ENCODE measurements at regions not wholly inside any gene's neighbourhood (a gene's known extent, or its start where the extent isn't known, plus 50 kb on each side); places are given as distances from the start of the nearest gene placed in this dataset.

- Histone ChIP-seq H3K4me3 (no peak overlapping the region), H3K36me3 (ENCODE audit: low read depth) (no peaks in the 10 kb centered on the region), H3K9me2 (ENCODE audit: insufficient read depth) (no peaks in the 10 kb centered on the region), H2AFZ (no peak overlapping the region), H3F3A (ENCODE audit: insufficient read depth, low read depth) (no peaks in the 10 kb centered on the region), H3K79me2 (ENCODE audit: low read depth) (no peaks in the 10 kb centered on the region), H3K27ac (no peak overlapping the region), H3K27me3 (ENCODE audit: insufficient read depth, low read depth) (peaks cover 9% of the 10 kb centered on the region), H3K4me2 (no peak overlapping the region), H4K20me1 (ENCODE audit: insufficient read depth) (no peaks in the 10 kb centered on the region), H3K4me1 (replicated peaks; ENCODE audit: insufficient read depth) (no peaks in the 10 kb centered on the region), H3K9me3 (ENCODE audit: insufficient read depth, low read depth) (no peaks in the 10 kb centered on the region)
- TF ChIP-seq CTCF (conservative IDR thresholded peaks at IDR 0.05) (no peak), EZH2 (IDR thresholded peaks at IDR 0.05; ENCODE audit: low read depth) (no peak)
- intact Hi-C loops (cut with micrococcal nuclease; ENCODE audit: unreplicated experiment) = no loop called here
- no peak for DNase-seq
- ChIA-PET POLR2A (ENCODE audit: unreplicated experiment) (interaction anchor here (0.7 kb wide), 1 partner anchor 285 kb away, joined by 6 read pairs; no protein-coding TSS in a partner anchor), CTCF (interaction anchor here (0.6 kb wide), 1 partner anchor 871 kb away, joined by 3 read pairs; no protein-coding TSS in a partner anchor)
- BruUV-seq (replicated peaks) = no TSS peak
Observed at GRCh38 chr2:18495058-18495457, 65.4 kb downstream of the RDH14 start.

GRCh38 chr2:18492721-18493120 lies 67.7 kb downstream of the RDH14 start:
- DNase-seq = no peak
- Histone ChIP-seq H3K4me2 (no peak overlapping the region), H3K9me3 (ENCODE audit: insufficient read depth, low read depth) (no peaks in the 10 kb centered on the region), H3K4me3 (no peak overlapping the region), H3F3A (ENCODE audit: insufficient read depth, low read depth) (no peaks in the 10 kb centered on the region), H3K27ac (no peak overlapping the region), H4K20me1 (ENCODE audit: insufficient read depth) (no peaks in the 10 kb centered on the region), H2AFZ (no peak overlapping the region), H3K9me2 (ENCODE audit: insufficient read depth) (no peaks in the 10 kb centered on the region), H3K79me2 (ENCODE audit: low read depth) (no peaks in the 10 kb centered on the region), H3K27me3 (ENCODE audit: insufficient read depth, low read depth) (peaks cover 9% of the 10 kb centered on the region), H3K4me1 (replicated peaks; ENCODE audit: insufficient read depth) (no peaks in the 10 kb centered on the region), H3K36me3 (ENCODE audit: low read depth) (no peaks in the 10 kb centered on the region)
- intact Hi-C loops (cut with micrococcal nuclease; ENCODE audit: unreplicated experiment) = no loop called here
- ChIA-PET POLR2A (ENCODE audit: unreplicated experiment) (no interaction called here), CTCF (no interaction called here)
- TF ChIP-seq EZH2 (IDR thresholded peaks at IDR 0.05; ENCODE audit: low read depth) (no peak), CTCF (conservative IDR thresholded peaks at IDR 0.05) (no peak)
- BruUV-seq (replicated peaks) = no TSS peak

GRCh38 chr2:18491577-18491976 lies 68.9 kb downstream of the RDH14 start:
- Histone ChIP-seq H2AFZ (no peak overlapping the region), H3K4me3 (no peak overlapping the region), H3K27ac (no peak overlapping the region), H3K79me2 (ENCODE audit: low read depth) (no peaks in the 10 kb centered on the region), H3K36me3 (ENCODE audit: low read depth) (no peaks in the 10 kb centered on the region), H3F3A (ENCODE audit: insufficient read depth, low read depth) (no peaks in the 10 kb centered on the region), H3K4me2 (no peak overlapping the region), H4K20me1 (ENCODE audit: insufficient read depth) (no peaks in the 10 kb centered on the region), H3K27me3 (ENCODE audit: insufficient read depth, low read depth) (peaks cover 9% of the 10 kb centered on the region), H3K9me3 (ENCODE audit: insufficient read depth, low read depth) (no peaks in the 10 kb centered on the region), H3K9me2 (ENCODE audit: insufficient read depth) (no peaks in the 10 kb centered on the region), H3K4me1 (replicated peaks; ENCODE audit: insufficient read depth) (no peaks in the 10 kb centered on the region)
- intact Hi-C loops (cut with micrococcal nuclease; ENCODE audit: unreplicated experiment) = no loop called here
- DNase-seq = no peak
- ChIA-PET POLR2A (ENCODE audit: unreplicated experiment) (no interaction called here), CTCF (no interaction called here)
- no TSS peak for BruUV-seq (replicated peaks)
- TF ChIP-seq EZH2 (IDR thresholded peaks at IDR 0.05; ENCODE audit: low read depth) (no peak), CTCF (conservative IDR thresholded peaks at IDR 0.05) (no peak)

All from PC-9 (cell line).